Smooth muscle cell (in vitro differentiated cells): ENCODE measurements at regions not wholly inside any gene's neighbourhood (a gene's known extent, or its start where the extent isn't known, plus 50 kb on each side); places are given as distances from the start of the nearest gene placed in this dataset.
A peak's percentile ranks its signal among the peaks of the same experiment; 100 is the strongest.

Experiments
- DNase-seq: peaks from one replicate; lab custom pipeline; 2025; ENCODE audit not compliant: unreplicated experiment; lab: John Stamatoyannopoulos, UW
- H2AFZ ChIP-seq: fragments of 200-600 bp; sonication (generic); 2 replicates; pipeline ENCODE4 v1.6.0; 2016; ENCODE audit warnings: antibody characterized with exemption, low read depth, mild to moderate bottlenecking
- H3F3A ChIP-seq: fragments of 200-600 bp; sonication (generic); 2 replicates; pipeline ENCODE4 v1.6.0; 2017; ENCODE audit warnings: antibody characterized with exemption, low read depth
- H3K27ac ChIP-seq: fragments of 200-600 bp; sonication (generic); 2 replicates; pipeline ENCODE4 v1.5.1; 2016; ENCODE audit warnings: low read depth, mild to moderate bottlenecking
- H3K27me3 ChIP-seq: fragments of 200-600 bp; sonication (generic); 2 replicates; pipeline ENCODE4 v1.6.1; 2016; ENCODE audit warnings: low read depth, mild to moderate bottlenecking
- H3K36me3 ChIP-seq: fragments of 200-600 bp; sonication (generic); 2 replicates; pipeline ENCODE4 v1.5.1; 2016; ENCODE audit warnings: low read depth
- H3K4me1 ChIP-seq: fragments of 200-600 bp; sonication (generic); 2 replicates; pipeline ENCODE4 v1.5.1; 2016; ENCODE audit warnings: low read depth
- H3K4me2 ChIP-seq: fragments of 200-600 bp; sonication (generic); 2 replicates; pipeline ENCODE4 v1.6.0; 2016; ENCODE audit warnings: mild to moderate bottlenecking
- H3K4me3 ChIP-seq: fragments of 200-600 bp; sonication (generic); 2 replicates; pipeline ENCODE4 v1.5.1; 2016; ENCODE audit warnings: mild to moderate bottlenecking
- H3K79me2 ChIP-seq: fragments of 200-600 bp; sonication (generic); 2 replicates; pipeline ENCODE4 v1.6.0; 2016; ENCODE audit warnings: low read depth, mild to moderate bottlenecking
- H3K9ac ChIP-seq: fragments of 200-600 bp; sonication (generic); 2 replicates; pipeline ENCODE4 v1.6.0; 2016; ENCODE audit warnings: low read depth
- H3K9me3 ChIP-seq: fragments of 200-600 bp; sonication (generic); replicated peaks from 2 replicates; pipeline ENCODE4 v1.5.1; 2016; ENCODE audit warnings: low read depth
- H4K20me1 ChIP-seq: fragments of 200-600 bp; sonication (generic); 2 replicates; pipeline ENCODE4 v1.6.0; 2016; ENCODE audit warnings: low read depth
- CTCF ChIP-seq: fragments of 200-600 bp; sonication (generic); IDR thresholded peaks from 2 replicates; pipeline ENCODE4 v1.5.1; 2017; ENCODE audit warnings: borderline replicate concordance, mild to moderate bottlenecking, antibody characterized with exemption; ENCODE audit not compliant: insufficient read depth, poor library complexity, severe bottlenecking
- WGBS: methylation state at CpG from one replicate; pipeline ENCODE4 v1.1.7; 2016; ENCODE audit warnings: low lambda C conversion rate; 5-methylcytosine and 5-hydroxymethylcytosine counted together

- no peaks in the 10 kb centered on the region for H3K27me3 ChIP-seq
- no peak overlapping the region for H2AFZ ChIP-seq
- H3K79me2 ChIP-seq = no peaks in the 10 kb centered on the region
- no peaks in the 10 kb centered on the region for H3K4me1 ChIP-seq
- H3K9me3 ChIP-seq = no peaks in the 10 kb centered on the region
- H3K9ac ChIP-seq = no peak overlapping the region
- no peaks in the 10 kb centered on the region for H3F3A ChIP-seq
- no peaks in the 10 kb centered on the region for H4K20me1 ChIP-seq
- DNase-seq = no peak
- no peak overlapping the region for H3K4me3 ChIP-seq
- no peak overlapping the region for H3K27ac ChIP-seq
- no peaks in the 10 kb centered on the region for H3K36me3 ChIP-seq
- no peak for TF ChIP-seq CTCF
- H3K4me2 ChIP-seq = no peak overlapping the region
Measured at GRCh38 chr15:87167055-87167454, 1087.4 kb downstream of the AGBL1 start.

- no peak overlapping the region for H3K27ac ChIP-seq
- H2AFZ ChIP-seq = no peak overlapping the region
- no peaks in the 10 kb centered on the region for H3K36me3 ChIP-seq
- peaks cover 3% of the 10 kb centered on the region for H3F3A ChIP-seq
- 94% methylated on average over 4 of the region's 4 CpGs for WGBS
- H3K4me1 ChIP-seq = no peaks in the 10 kb centered on the region
- DNase-seq = no peak
- H3K79me2 ChIP-seq = no peaks in the 10 kb centered on the region
- no peaks in the 10 kb centered on the region for H4K20me1 ChIP-seq
- TF ChIP-seq CTCF = no peak
- H3K9ac ChIP-seq = no peak overlapping the region
- H3K27me3 ChIP-seq = no peaks in the 10 kb centered on the region
- H3K4me3 ChIP-seq = no peak overlapping the region
- H3K4me2 ChIP-seq = no peak overlapping the region
- no peaks in the 10 kb centered on the region for H3K9me3 ChIP-seq
Measured at GRCh38 chr15:87155771-87156170, 1076.1 kb downstream of the AGBL1 start.

- H3K79me2 ChIP-seq = no peaks in the 10 kb centered on the region
- no peak overlapping the region for H3K9ac ChIP-seq
- H3K4me1 ChIP-seq = no peaks in the 10 kb centered on the region
- no peak for DNase-seq
- no peaks in the 10 kb centered on the region for H3K27me3 ChIP-seq
- peaks cover 3% of the 10 kb centered on the region for H3F3A ChIP-seq
- no peak overlapping the region for H3K4me3 ChIP-seq
- no peak overlapping the region for H3K4me2 ChIP-seq
- no peaks in the 10 kb centered on the region for H3K36me3 ChIP-seq
- no peak overlapping the region for H2AFZ ChIP-seq
- peak overlapping the region; percentile 15 for H3K27ac ChIP-seq
- H4K20me1 ChIP-seq = no peaks in the 10 kb centered on the region
- no peak for TF ChIP-seq CTCF
- H3K9me3 ChIP-seq = no peaks in the 10 kb centered on the region
Measured at GRCh38 chr15:87154761-87155160, 1075.1 kb downstream of the AGBL1 start.

- Histone ChIP-seq H3K9me3 (no peaks in the 10 kb centered on the region), H4K20me1 (no peaks in the 10 kb centered on the region), H3K27ac (no peak overlapping the region), H3K4me1 (no peaks in the 10 kb centered on the region), H3K27me3 (no peaks in the 10 kb centered on the region), H3F3A (peaks cover 3% of the 10 kb centered on the region), H3K9ac (no peak overlapping the region), H3K4me2 (no peak overlapping the region), H2AFZ (no peak overlapping the region), H3K4me3 (no peak overlapping the region), H3K36me3 (no peaks in the 10 kb centered on the region), H3K79me2 (no peaks in the 10 kb centered on the region)
- 72% methylated on average over 2 of the region's 2 CpGs for WGBS
- DNase-seq = no peak
- no peak for TF ChIP-seq CTCF
Measured at GRCh38 chr15:87151202-87151748, 1071.6 kb downstream of the AGBL1 start.
